ENCODE measurements at regions not wholly inside any gene's neighbourhood (a gene's known extent, or its start where the extent isn't known, plus 50 kb on each side); places are given as distances from the start of the nearest gene placed in this dataset.

GRCh38 chr1:203926025-203926540 is 64.7 kb downstream of the SNRPE start:
- no peak overlapping the region for H3K4me3 Mint-ChIP-seq
- H3K4me1 Mint-ChIP-seq (ENCODE audit: low read depth): peaks cover 6% of the 10 kb centered on the region
- H3K9me3 Mint-ChIP-seq: no peaks in the 10 kb centered on the region
- H3K27me3 Mint-ChIP-seq (ENCODE audit: low read depth): peaks cover 4% of the 10 kb centered on the region
- no peak overlapping the region for H3K27ac Mint-ChIP-seq
- H3K36me3 Mint-ChIP-seq (ENCODE audit: low read depth): no peaks in the 10 kb centered on the region

- H3K27me3 Mint-ChIP-seq (ENCODE audit: low read depth): peaks cover 4% of the 10 kb centered on the region
- no peak overlapping the region for H3K27ac Mint-ChIP-seq
- H3K9me3 Mint-ChIP-seq: no peaks in the 10 kb centered on the region
- no peaks in the 10 kb centered on the region for H3K36me3 Mint-ChIP-seq (ENCODE audit: low read depth)
- peaks cover 10% of the 10 kb centered on the region for H3K4me1 Mint-ChIP-seq (ENCODE audit: low read depth)
- peak overlapping the region; percentile 2 for H3K4me3 Mint-ChIP-seq
Measured at GRCh38 chr1:203929741-203930309, 68.4 kb downstream of the SNRPE start.

- Mint-ChIP-seq H3K27ac (no peak overlapping the region), H3K4me1 (ENCODE audit: low read depth) (peaks cover 10% of the 10 kb centered on the region), H3K9me3 (no peaks in the 10 kb centered on the region), H3K4me3 (no peak overlapping the region), H3K36me3 (ENCODE audit: low read depth) (no peaks in the 10 kb centered on the region), H3K27me3 (ENCODE audit: low read depth) (peaks cover 8% of the 10 kb centered on the region)
Measured at GRCh38 chr1:203930342-203930741, 68.9 kb downstream of the SNRPE start.

- H3K9me3 Mint-ChIP-seq: no peaks in the 10 kb centered on the region
- H3K27me3 Mint-ChIP-seq (ENCODE audit: low read depth): peaks cover 9% of the 10 kb centered on the region
- H3K4me1 Mint-ChIP-seq (ENCODE audit: low read depth): peaks cover 10% of the 10 kb centered on the region
- H3K4me3 Mint-ChIP-seq: no peak overlapping the region
- H3K27ac Mint-ChIP-seq: no peak overlapping the region
- H3K36me3 Mint-ChIP-seq (ENCODE audit: low read depth): no peaks in the 10 kb centered on the region
Measured at GRCh38 chr1:203931953-203932352, 70.6 kb downstream of the SNRPE start.

- no peaks in the 10 kb centered on the region for H3K9me3 Mint-ChIP-seq
- H3K36me3 Mint-ChIP-seq (ENCODE audit: low read depth): no peaks in the 10 kb centered on the region
- peaks cover 9% of the 10 kb centered on the region for H3K27me3 Mint-ChIP-seq (ENCODE audit: low read depth)
- H3K4me3 Mint-ChIP-seq: no peak overlapping the region
- H3K4me1 Mint-ChIP-seq (ENCODE audit: low read depth): peaks cover 10% of the 10 kb centered on the region
- no peak overlapping the region for H3K27ac Mint-ChIP-seq
Measured at GRCh38 chr1:203932556-203932955, 71.2 kb downstream of the SNRPE start.

GRCh38 chr1:203934027-203934426 is 72.6 kb downstream of the SNRPE start:
- Mint-ChIP-seq H3K4me3 (no peak overlapping the region), H3K4me1 (ENCODE audit: low read depth) (peaks cover 10% of the 10 kb centered on the region), H3K9me3 (no peaks in the 10 kb centered on the region), H3K36me3 (ENCODE audit: low read depth) (no peaks in the 10 kb centered on the region), H3K27ac (no peak overlapping the region), H3K27me3 (ENCODE audit: low read depth) (peaks cover 17% of the 10 kb centered on the region)

- H3K36me3 Mint-ChIP-seq (ENCODE audit: low read depth): no peaks in the 10 kb centered on the region
- no peaks in the 10 kb centered on the region for H3K9me3 Mint-ChIP-seq
- H3K4me3 Mint-ChIP-seq: no peak overlapping the region
- no peak overlapping the region for H3K27ac Mint-ChIP-seq
- peaks cover 14% of the 10 kb centered on the region for H3K27me3 Mint-ChIP-seq (ENCODE audit: low read depth)
- peaks cover 7% of the 10 kb centered on the region for H3K4me1 Mint-ChIP-seq (ENCODE audit: low read depth)
Measured at GRCh38 chr1:203934651-203935050, 73.3 kb downstream of the SNRPE start.

GRCh38 chr1:203935321-203935720 is 73.9 kb downstream of the SNRPE start:
- Mint-ChIP-seq H3K27ac (no peak overlapping the region), H3K27me3 (ENCODE audit: low read depth) (peaks cover 18% of the 10 kb centered on the region), H3K4me1 (ENCODE audit: low read depth) (peaks cover 5% of the 10 kb centered on the region), H3K4me3 (no peak overlapping the region), H3K36me3 (ENCODE audit: low read depth) (no peaks in the 10 kb centered on the region), H3K9me3 (no peaks in the 10 kb centered on the region)

GRCh38 chr1:203937678-203938330 is 76.4 kb downstream of the SNRPE start:
- Mint-ChIP-seq H3K27me3 (ENCODE audit: low read depth) (peaks cover 30% of the 10 kb centered on the region), H3K4me1 (ENCODE audit: low read depth) (no peaks in the 10 kb centered on the region), H3K4me3 (no peak overlapping the region), H3K27ac (no peak overlapping the region), H3K9me3 (no peaks in the 10 kb centered on the region), H3K36me3 (ENCODE audit: low read depth) (no peaks in the 10 kb centered on the region)

- H3K9me3 Mint-ChIP-seq: no peaks in the 10 kb centered on the region
- no peak overlapping the region for H3K4me3 Mint-ChIP-seq
- H3K27ac Mint-ChIP-seq: no peak overlapping the region
- H3K36me3 Mint-ChIP-seq (ENCODE audit: low read depth): no peaks in the 10 kb centered on the region
- H3K4me1 Mint-ChIP-seq (ENCODE audit: low read depth): no peaks in the 10 kb centered on the region
- peaks cover 22% of the 10 kb centered on the region for H3K27me3 Mint-ChIP-seq (ENCODE audit: low read depth)
Measured at GRCh38 chr1:203944651-203945404, 83.4 kb downstream of the SNRPE start.

GRCh38 chr1:203954293-203954692 is 92.9 kb downstream of the SNRPE start:
- Mint-ChIP-seq H3K4me3 (no peak overlapping the region), H3K36me3 (ENCODE audit: low read depth) (no peaks in the 10 kb centered on the region), H3K27me3 (ENCODE audit: low read depth) (peaks cover 13% of the 10 kb centered on the region), H3K27ac (no peak overlapping the region), H3K9me3 (peaks cover 15% of the 10 kb centered on the region), H3K4me1 (ENCODE audit: low read depth) (no peaks in the 10 kb centered on the region)

GRCh38 chr1:203954788-203955552 is 93.6 kb downstream of the SNRPE start:
- Mint-ChIP-seq H3K4me1 (ENCODE audit: low read depth) (no peaks in the 10 kb centered on the region), H3K4me3 (no peak overlapping the region), H3K9me3 (peaks cover 15% of the 10 kb centered on the region), H3K27ac (no peak overlapping the region), H3K36me3 (ENCODE audit: low read depth) (no peaks in the 10 kb centered on the region), H3K27me3 (ENCODE audit: low read depth) (peaks cover 13% of the 10 kb centered on the region)

GRCh38 chr1:203968761-203969160 is 104.2 kb upstream of the SOX13 start:
- Mint-ChIP-seq H3K9me3 (peaks cover 26% of the 10 kb centered on the region), H3K27me3 (ENCODE audit: low read depth) (no peaks in the 10 kb centered on the region), H3K4me3 (no peak overlapping the region), H3K4me1 (ENCODE audit: low read depth) (no peaks in the 10 kb centered on the region), H3K27ac (no peak overlapping the region), H3K36me3 (ENCODE audit: low read depth) (no peaks in the 10 kb centered on the region)

GRCh38 chr1:203969846-203970245 is 103.1 kb upstream of the SOX13 start:
- no peaks in the 10 kb centered on the region for H3K27me3 Mint-ChIP-seq (ENCODE audit: low read depth)
- no peaks in the 10 kb centered on the region for H3K36me3 Mint-ChIP-seq (ENCODE audit: low read depth)
- no peak overlapping the region for H3K27ac Mint-ChIP-seq
- no peaks in the 10 kb centered on the region for H3K4me1 Mint-ChIP-seq (ENCODE audit: low read depth)
- H3K4me3 Mint-ChIP-seq: no peak overlapping the region
- H3K9me3 Mint-ChIP-seq: peaks cover 29% of the 10 kb centered on the region
